WERI-Rb-1 (cell line): ENCODE measurements at regions not wholly inside any gene's neighbourhood (a gene's known extent, or its start where the extent isn't known, plus 50 kb on each side); places are given as distances from the start of the nearest gene placed in this dataset.

Experiments used
- DNase-seq: peaks from one replicate; pipeline ENCODE4 v3.0.0-alpha.2; 2020
- H3K27ac ChIP-seq: fragments of 250-450 bp; sonication (Bioruptor Pico); 2 replicates; pipeline ENCODE4 v1.5.1; 2020; ENCODE audit warnings: mild to moderate bottlenecking, moderate library complexity
- H3K27me3 ChIP-seq: fragments of 250-450 bp; sonication (Bioruptor Pico); 2 replicates; pipeline ENCODE4 v1.5.1; 2021; ENCODE audit warnings: mild to moderate bottlenecking, low read depth, moderate library complexity; ENCODE audit not compliant: insufficient read depth, severe bottlenecking
- H3K36me3 ChIP-seq: fragments of 250-450 bp; sonication (Bioruptor Pico); 2 replicates; pipeline ENCODE4 v1.5.1; 2020; ENCODE audit warnings: mild to moderate bottlenecking, moderate library complexity
- H3K4me3 ChIP-seq: 2 replicates; pipeline ENCODE4 v1.5.1; 2011; ENCODE audit warnings: low read depth, mild to moderate bottlenecking, control low read depth, low read length
- H3K9me3 ChIP-seq: fragments of 250-450 bp; sonication (Bioruptor Pico); 2 replicates; pipeline ENCODE4 v1.5.1; 2021; ENCODE audit warnings: mild to moderate bottlenecking, moderate library complexity; ENCODE audit not compliant: severe bottlenecking
- CTCF ChIP-seq: IDR thresholded peaks from 2 replicates; pipeline ENCODE4 v1.5.1; 2011; ENCODE audit warnings: low read depth, mild to moderate bottlenecking, control low read depth, inconsistent platforms, low read length

- DNase-seq: no peak
- H3K27me3 ChIP-seq: no peaks in the 10 kb centered on the region
- H3K9me3 ChIP-seq: no peaks in the 10 kb centered on the region
- no peak for TF ChIP-seq CTCF
- H3K27ac ChIP-seq: no peak overlapping the region
- H3K4me3 ChIP-seq: no peak overlapping the region
- no peaks in the 10 kb centered on the region for H3K36me3 ChIP-seq
These were observed 1028.3 kb upstream of the WWC1 start for GRCh38 chr5:167263185-167263584.

- DNase-seq: no peak
- Histone ChIP-seq H3K9me3 (no peaks in the 10 kb centered on the region), H3K36me3 (no peaks in the 10 kb centered on the region), H3K27ac (no peak overlapping the region), H3K4me3 (no peak overlapping the region), H3K27me3 (no peaks in the 10 kb centered on the region)
- TF ChIP-seq CTCF: no peak
These were observed 1027.1 kb upstream of the WWC1 start for GRCh38 chr5:167264348-167264747.

- Histone ChIP-seq H3K9me3 (no peaks in the 10 kb centered on the region), H3K36me3 (no peaks in the 10 kb centered on the region), H3K4me3 (no peak overlapping the region), H3K27ac (no peak overlapping the region), H3K27me3 (no peaks in the 10 kb centered on the region)
- TF ChIP-seq CTCF: no peak
- DNase-seq: no peak
These were observed 1023.1 kb upstream of the WWC1 start for GRCh38 chr5:167268337-167268736.

- TF ChIP-seq CTCF: no peak
- H3K9me3 ChIP-seq: no peaks in the 10 kb centered on the region
- H3K27me3 ChIP-seq: no peaks in the 10 kb centered on the region
- H3K27ac ChIP-seq: no peak overlapping the region
- no peaks in the 10 kb centered on the region for H3K36me3 ChIP-seq
- H3K4me3 ChIP-seq: no peak overlapping the region
- no peak for DNase-seq
These were observed 1022.3 kb upstream of the WWC1 start for GRCh38 chr5:167269146-167269545.

GRCh38 chr5:167271081-167271480 lies 1020.4 kb upstream of the WWC1 start:
- no peak for DNase-seq
- H3K27ac ChIP-seq: no peak overlapping the region
- no peaks in the 10 kb centered on the region for H3K27me3 ChIP-seq
- no peak for TF ChIP-seq CTCF
- H3K4me3 ChIP-seq: no peak overlapping the region
- no peaks in the 10 kb centered on the region for H3K36me3 ChIP-seq
- H3K9me3 ChIP-seq: no peaks in the 10 kb centered on the region

GRCh38 chr5:167271511-167271910 lies 1019.9 kb upstream of the WWC1 start:
- no peak for TF ChIP-seq CTCF
- Histone ChIP-seq H3K27me3 (no peaks in the 10 kb centered on the region), H3K9me3 (no peaks in the 10 kb centered on the region), H3K27ac (no peak overlapping the region), H3K36me3 (no peaks in the 10 kb centered on the region), H3K4me3 (no peak overlapping the region)
- no peak for DNase-seq
